ENCODE measurements at regions not wholly inside any gene's neighbourhood (a gene's known extent, or its start where the extent isn't known, plus 50 kb on each side); places are given as distances from the start of the nearest gene placed in this dataset.

DNA sequence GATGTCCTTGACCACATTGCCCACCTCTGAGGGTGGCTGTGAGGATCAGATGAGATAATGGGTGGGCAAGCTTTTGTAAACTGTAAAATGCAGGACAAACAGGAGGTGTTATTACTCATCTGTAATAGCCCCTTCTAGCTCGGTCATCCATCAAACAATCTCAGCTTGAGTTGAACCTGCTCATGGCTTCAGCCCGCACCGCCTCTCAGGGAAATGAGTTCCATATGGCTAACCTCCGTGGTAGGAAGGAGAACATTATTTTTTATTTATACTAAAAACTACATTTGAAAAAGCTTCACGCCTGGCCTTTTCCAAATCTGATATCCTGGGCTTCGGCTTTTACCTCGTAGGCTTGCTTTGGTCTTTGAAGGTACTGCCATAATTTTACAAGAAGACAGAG lies 116.2 kb upstream of the USP24 start:
- TF ChIP-seq POLR2A (IDR thresholded peaks at IDR 0.05) (no peak), EP300 (IDR thresholded peaks at IDR 0.05; ENCODE audit: low read depth) (no peak), POLR2AphosphoS5 (IDR thresholded peaks at IDR 0.05) (no peak)
- TF ChIP-seq, protein P1, sequence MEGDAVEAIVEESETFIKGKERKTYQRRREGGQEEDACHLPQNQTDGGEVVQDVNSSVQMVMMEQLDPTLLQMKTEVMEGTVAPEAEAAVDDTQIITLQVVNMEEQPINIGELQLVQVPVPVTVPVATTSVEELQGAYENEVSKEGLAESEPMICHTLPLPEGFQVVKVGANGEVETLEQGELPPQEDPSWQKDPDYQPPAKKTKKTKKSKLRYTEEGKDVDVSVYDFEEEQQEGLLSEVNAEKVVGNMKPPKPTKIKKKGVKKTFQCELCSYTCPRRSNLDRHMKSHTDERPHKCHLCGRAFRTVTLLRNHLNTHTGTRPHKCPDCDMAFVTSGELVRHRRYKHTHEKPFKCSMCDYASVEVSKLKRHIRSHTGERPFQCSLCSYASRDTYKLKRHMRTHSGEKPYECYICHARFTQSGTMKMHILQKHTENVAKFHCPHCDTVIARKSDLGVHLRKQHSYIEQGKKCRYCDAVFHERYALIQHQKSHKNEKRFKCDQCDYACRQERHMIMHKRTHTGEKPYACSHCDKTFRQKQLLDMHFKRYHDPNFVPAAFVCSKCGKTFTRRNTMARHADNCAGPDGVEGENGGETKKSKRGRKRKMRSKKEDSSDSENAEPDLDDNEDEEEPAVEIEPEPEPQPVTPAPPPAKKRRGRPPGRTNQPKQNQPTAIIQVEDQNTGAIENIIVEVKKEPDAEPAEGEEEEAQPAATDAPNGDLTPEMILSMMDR (IDR thresholded peaks at IDR 0.05), result no peak
